Right lobe of liver (tissue), 6 donors: ENCODE measurements at regions not wholly inside any gene's neighbourhood (a gene's known extent, or its start where the extent isn't known, plus 50 kb on each side); places are given as distances from the start of the nearest gene placed in this dataset.
"Not testable (repeated sequence)": the region's sequence is repeated elsewhere in the genome, so short reads cannot be mapped to it uniquely, and the experiment has no call there.

ENCODE experiments used
- ATAC-seq, 4 donors: fragments of 200-7000 bp; cut with Tn5 transposase; one replicate each; pipeline ENCODE4 v1.9.1; 2020; ENCODE audit warnings: mild to moderate bottlenecking in 4 of 4, moderate library complexity in 4 of 4
- DNase-seq, 3 donors: peaks; one replicate each; pipeline ENCODE4 v3.0.0-alpha.2; 2020
- H3K27ac ChIP-seq, 3 donors: fragments of 200-600 bp; one replicate each; pipeline ENCODE4 v1.8.0; 2022
- H3K27me3 ChIP-seq, 2 donors: fragments of 200-600 bp; one replicate each; pipeline ENCODE4 v1.8.0; 2022
- H3K36me3 ChIP-seq, 4 donors: fragments of 200-600 bp; sonication (generic) in 1 of 4; one replicate each; pipeline versions ENCODE4 v1.5.1 to v1.8.0; 2017 to 2022; ENCODE audit warnings: control low read depth in 1 of 4
- H3K4me1 ChIP-seq, 4 donors: fragments of 200-600 bp; sonication (generic) in 1 of 4; one replicate each; pipeline versions ENCODE4 v1.5.1 to v1.8.0; 2017 to 2022; ENCODE audit warnings: control low read depth in 1 of 4
- H3K4me3 ChIP-seq, 3 donors: fragments of 200-600 bp; one replicate each; pipeline ENCODE4 v1.8.0; 2022
- H3K9me3 ChIP-seq, 4 donors: fragments of 200-600 bp; sonication (generic) in 1 of 4; one replicate each; pipeline versions ENCODE4 v1.5.1 to v1.8.0; 2017 to 2022; ENCODE audit warnings: control low read depth in 1 of 4
- WGBS: methylation state at CpG from one replicate; pipeline ENCODE4 v1.1.6; 2018; ENCODE audit warnings: low coverage, low lambda C conversion rate; ENCODE audit not compliant: insufficient coverage; ENCODE audit errors: missing lambda C conversion rate; 5-methylcytosine and 5-hydroxymethylcytosine counted together
- intact Hi-C, 2 donors: fragments of 100-400 bp; cut with DNase I; formaldehyde crosslinking; loops; one replicate each; pipeline versions ENCODE4 v1.11.2 to v1.14.1; 2022
- donor health status: DM: no; HTN: yes; CAD: no.
- donor health status: DM: no; HTN: no; CAD: no.
- donor health status: DM: no; HTN: no; CAD: no.
- donor health status: DM: no; HTN: yes; CAD: no.
- donor health status: DM: no; HTN: yes; CAD: no.

DNA sequence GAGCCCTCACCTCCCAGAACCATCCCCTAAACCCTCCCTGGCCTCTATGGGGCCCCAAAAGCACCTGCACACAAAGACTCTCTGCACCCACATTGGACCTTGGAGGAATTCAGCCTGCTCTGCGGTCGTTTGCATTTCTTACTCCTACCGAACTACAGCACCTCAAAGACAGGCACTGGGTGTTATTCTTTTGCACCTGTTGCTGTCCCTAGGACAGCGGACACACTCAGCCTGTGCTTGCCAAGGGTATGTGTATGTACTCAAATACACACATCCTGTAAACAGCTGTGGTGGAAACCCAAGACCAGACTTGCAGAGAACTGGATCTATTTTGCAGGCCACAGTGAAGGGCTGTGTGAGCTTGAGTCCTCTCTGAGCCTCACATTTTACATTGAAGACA lies 54.2 kb upstream of the LGALS9B start:
- 71% methylated on average over 4 of the region's 4 CpGs for WGBS
- not testable (repeated sequence) for H3K9me3 ChIP-seq

GRCh38 chr17:20518462-20518861 lies 51.1 kb upstream of the LGALS9B start:
- intact Hi-C loops, H3K9me3 ChIP-seq: not testable (repeated sequence)
- no CpG with 5 or more reads among the region's 9 CpGs for WGBS

More for the DNA sequence above, 54.2 kb upstream of the LGALS9B start:
- intact Hi-C loops, DNase-seq, H3K27ac ChIP-seq, H3K36me3 ChIP-seq, H3K27me3 ChIP-seq, H3K4me1 ChIP-seq, H3K4me3 ChIP-seq, ATAC-seq: not testable (repeated sequence)

DNA sequence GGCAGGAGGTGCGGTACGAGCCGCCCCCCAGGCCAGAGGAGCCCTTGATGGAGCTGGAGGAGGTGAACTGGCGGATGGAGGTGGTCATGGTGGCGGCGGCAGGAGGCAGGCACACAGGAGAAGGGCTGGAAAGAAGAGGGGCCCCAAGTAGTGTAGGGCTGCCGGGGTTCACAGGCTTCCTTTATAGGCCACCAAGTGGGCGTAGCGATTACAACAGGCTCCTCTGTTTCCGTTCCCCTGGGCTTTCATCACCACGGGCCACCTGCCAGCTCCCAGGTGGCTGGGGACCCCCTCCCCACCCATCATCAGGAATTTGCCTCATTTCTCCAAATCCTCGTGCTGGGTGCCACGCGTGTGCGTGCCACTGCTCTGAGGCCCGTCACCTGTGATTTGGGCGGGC lies 50.1 kb upstream of the LGALS9B start:
- H3K9me3 ChIP-seq, H3K27ac ChIP-seq, H3K4me3 ChIP-seq, H3K36me3 ChIP-seq, ATAC-seq, H3K27me3 ChIP-seq, intact Hi-C loops, H3K4me1 ChIP-seq: not testable (repeated sequence)
- no CpG with 5 or more reads among the region's 17 CpGs for WGBS
- peak in 1 of 3 donors; percentile 27 for DNase-seq

More at GRCh38 chr17:20518462-20518861, 51.1 kb upstream of the LGALS9B start:
- H3K27ac ChIP-seq, DNase-seq, ATAC-seq, H3K4me1 ChIP-seq, H3K36me3 ChIP-seq, H3K4me3 ChIP-seq, H3K27me3 ChIP-seq: not testable (repeated sequence)
